ENCODE measurements at regions not wholly inside any gene's neighbourhood (a gene's known extent, or its start where the extent isn't known, plus 50 kb on each side); places are given as distances from the start of the nearest gene placed in this dataset.

DNA sequence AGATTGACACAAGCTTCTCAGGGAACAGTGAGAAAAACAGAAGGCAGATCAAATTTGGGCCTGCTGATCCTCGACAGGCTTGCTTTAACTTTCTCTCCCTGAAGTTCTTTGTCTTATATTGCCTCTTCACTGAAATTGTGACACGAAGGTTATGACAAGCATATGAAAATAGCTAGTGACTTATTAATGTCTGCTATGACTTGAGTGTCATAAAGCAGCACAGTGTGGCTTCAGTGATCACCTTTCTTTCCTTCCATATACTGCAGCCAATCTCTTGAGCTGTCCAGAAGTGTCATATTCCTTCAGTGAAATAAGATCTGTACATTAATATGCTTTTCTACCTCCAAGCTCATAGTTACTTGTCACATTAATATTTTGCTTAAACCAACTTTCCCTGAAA, 870.2 kb downstream of the C4orf33 start:
- no peak for DNase-seq (ENCODE audit: low spot score)
- TF ChIP-seq, protein P1, sequence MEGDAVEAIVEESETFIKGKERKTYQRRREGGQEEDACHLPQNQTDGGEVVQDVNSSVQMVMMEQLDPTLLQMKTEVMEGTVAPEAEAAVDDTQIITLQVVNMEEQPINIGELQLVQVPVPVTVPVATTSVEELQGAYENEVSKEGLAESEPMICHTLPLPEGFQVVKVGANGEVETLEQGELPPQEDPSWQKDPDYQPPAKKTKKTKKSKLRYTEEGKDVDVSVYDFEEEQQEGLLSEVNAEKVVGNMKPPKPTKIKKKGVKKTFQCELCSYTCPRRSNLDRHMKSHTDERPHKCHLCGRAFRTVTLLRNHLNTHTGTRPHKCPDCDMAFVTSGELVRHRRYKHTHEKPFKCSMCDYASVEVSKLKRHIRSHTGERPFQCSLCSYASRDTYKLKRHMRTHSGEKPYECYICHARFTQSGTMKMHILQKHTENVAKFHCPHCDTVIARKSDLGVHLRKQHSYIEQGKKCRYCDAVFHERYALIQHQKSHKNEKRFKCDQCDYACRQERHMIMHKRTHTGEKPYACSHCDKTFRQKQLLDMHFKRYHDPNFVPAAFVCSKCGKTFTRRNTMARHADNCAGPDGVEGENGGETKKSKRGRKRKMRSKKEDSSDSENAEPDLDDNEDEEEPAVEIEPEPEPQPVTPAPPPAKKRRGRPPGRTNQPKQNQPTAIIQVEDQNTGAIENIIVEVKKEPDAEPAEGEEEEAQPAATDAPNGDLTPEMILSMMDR (IDR thresholded peaks at IDR 0.05; ENCODE audit: extremely low read depth, missing control alignments) = no peak

DNA sequence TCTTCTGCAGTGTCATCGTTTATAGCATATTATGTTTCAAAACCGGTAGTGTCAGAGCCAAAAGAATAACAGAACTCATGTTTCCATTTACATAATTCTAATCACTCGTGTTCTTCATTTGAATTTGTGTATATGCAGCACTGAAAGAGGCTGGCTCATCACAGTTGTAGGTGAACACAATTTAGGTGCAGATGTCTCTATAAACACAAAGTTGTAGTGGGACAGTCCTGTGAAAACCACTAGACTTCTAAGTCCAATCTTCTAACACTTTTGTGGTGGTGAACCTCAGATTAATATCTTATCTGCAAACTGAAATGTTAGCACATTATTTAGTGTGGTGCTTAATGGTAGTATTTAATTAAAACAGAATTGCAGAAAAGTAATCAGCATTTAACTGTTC, 872.4 kb downstream of the C4orf33 start:
- TF ChIP-seq, protein P1 (IDR thresholded peaks at IDR 0.05; ENCODE audit: extremely low read depth, missing control alignments) = no peak
- DNase-seq (ENCODE audit: low spot score) = no peak

DNA sequence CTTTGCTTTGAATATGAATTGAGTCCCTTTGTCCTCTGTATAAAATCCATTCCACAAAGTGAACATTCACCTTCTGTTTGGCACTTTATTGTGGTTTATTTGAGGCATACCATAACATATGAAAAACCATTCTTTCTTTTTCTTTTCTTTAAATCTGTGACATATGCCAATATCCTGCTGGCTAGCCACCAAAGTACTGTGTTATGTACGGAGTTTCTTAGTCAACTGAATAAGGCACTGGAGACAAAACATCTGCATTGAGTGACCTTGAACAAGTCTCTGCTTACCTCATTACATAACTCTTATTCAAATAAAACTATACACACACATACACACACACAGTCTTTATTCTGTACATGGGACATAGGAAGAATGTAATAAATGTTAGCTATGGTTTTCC, 872.8 kb downstream of the C4orf33 start:
- DNase-seq (ENCODE audit: low spot score) = no peak
- TF ChIP-seq, protein P1 (IDR thresholded peaks at IDR 0.05; ENCODE audit: extremely low read depth, missing control alignments) = no peak

DNA sequence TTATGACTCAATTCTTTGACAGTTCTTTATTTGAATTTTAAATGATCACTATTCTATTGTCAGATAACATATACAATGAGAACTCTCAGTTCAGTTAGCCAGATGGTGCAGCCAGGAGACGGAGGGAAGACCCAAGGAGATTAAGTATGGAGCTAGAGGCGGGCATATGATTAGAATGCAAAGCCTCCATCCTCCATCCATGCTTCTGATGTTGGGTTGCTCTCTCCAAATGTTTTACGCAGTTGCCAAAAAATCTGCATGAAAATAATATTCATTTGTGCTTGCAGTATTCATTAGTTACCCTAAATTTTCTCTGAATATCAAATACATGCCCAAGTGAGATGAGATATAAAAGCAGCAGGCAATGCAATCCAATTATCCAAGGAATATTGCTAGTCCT, 874.8 kb downstream of the C4orf33 start:
- TF ChIP-seq, protein P1 (IDR thresholded peaks at IDR 0.05; ENCODE audit: extremely low read depth, missing control alignments) = no peak
- DNase-seq (ENCODE audit: low spot score) = no peak

DNA sequence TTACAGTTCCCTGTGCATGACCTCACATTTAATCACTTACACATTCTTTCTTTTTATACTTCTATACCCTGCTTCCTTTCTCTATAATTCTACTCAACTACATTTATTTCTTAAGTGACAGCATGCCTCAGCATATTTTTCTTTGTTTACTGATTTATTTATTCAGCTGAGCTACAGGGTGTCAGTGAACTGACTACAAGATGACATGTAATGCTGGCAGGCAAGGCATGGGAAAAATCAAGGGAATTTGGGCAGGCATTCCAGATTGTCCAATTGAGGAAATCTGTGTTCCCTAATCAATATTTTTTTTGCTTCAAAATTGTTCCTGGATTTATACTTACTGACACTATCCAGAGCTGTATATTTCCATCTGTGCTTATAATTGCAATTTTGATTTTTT, 875.5 kb downstream of the C4orf33 start:
- no peak for DNase-seq (ENCODE audit: low spot score)
- TF ChIP-seq, protein P1 (IDR thresholded peaks at IDR 0.05; ENCODE audit: extremely low read depth, missing control alignments) = no peak

DNA sequence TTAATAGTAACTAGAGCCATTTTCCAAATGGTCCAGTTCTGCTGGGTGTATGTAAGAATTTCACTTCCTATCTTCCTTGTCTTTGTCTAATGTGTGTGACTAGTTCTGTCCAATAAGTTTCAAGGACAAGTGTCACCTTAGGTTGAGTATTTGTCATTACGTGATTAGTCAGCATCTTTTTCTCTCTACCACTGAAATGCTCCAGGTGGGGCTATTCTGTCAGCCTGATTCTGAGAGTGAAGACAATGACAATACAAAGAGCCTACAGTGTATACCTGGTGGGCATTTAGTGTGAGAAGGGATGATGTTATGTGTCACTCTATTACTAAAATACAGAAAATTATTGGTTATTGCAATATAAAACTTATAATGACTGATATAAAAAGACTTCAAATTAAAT, 876.3 kb downstream of the C4orf33 start:
- DNase-seq (ENCODE audit: low spot score) = no peak
- TF ChIP-seq, protein P1 (IDR thresholded peaks at IDR 0.05; ENCODE audit: extremely low read depth, missing control alignments) = no peak

DNA sequence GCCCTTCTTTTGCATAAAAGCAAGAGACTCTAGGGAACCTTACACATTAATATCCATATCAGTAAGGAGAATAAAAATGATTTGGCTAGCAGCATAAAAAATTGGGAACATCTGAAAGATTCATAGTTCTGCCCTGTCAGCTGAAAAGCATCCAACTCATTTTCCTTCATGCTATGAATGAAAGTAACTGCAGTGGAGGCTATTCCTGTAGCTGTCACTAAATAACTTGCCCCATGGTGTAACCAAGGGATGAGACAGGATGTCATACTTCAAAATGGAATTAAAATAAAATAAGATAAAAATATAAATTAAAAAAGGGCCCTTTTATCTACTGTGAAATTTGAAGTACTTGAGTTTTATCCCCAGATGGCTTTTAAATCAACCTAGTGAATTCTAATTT, 878.8 kb downstream of the C4orf33 start:
- DNase-seq (ENCODE audit: low spot score) = no peak

More for the DNA sequence above, 878.8 kb downstream of the C4orf33 start:
- TF ChIP-seq, protein P1 (IDR thresholded peaks at IDR 0.05; ENCODE audit: extremely low read depth, missing control alignments) = no peak

All from GM20000 (cell line).